Astrocyte of the spinal cord (primary cell): ENCODE measurements at regions not wholly inside any gene's neighbourhood (a gene's known extent, or its start where the extent isn't known, plus 50 kb on each side); places are given as distances from the start of the nearest gene placed in this dataset.
"Not testable (repeated sequence)": the region's sequence is repeated elsewhere in the genome, so short reads cannot be mapped to it uniquely, and the experiment has no call there.

ENCODE experiments used
- DNase-seq: peaks from one replicate; pipeline ENCODE4 v3.0.0; 2011; ENCODE audit warnings: low read depth, low spot score
- H3K4me3 ChIP-seq: 2 replicates; pipeline ENCODE4 v1.5.1; 2011; ENCODE audit warnings: low read depth, mild to moderate bottlenecking, low read length, moderate library complexity
- CTCF ChIP-seq: IDR thresholded peaks from 2 replicates; pipeline ENCODE4 v1.5.1; 2012; ENCODE audit warnings: low read depth, mild to moderate bottlenecking, low read length, inconsistent platforms
- in situ Hi-C: cut with HindIII; loops from 2 replicates; pipeline ENCODE4 v1.10.0; 2017; ENCODE audit warnings: low sequenced_read_pairs

- no peak overlapping the region for H3K4me3 ChIP-seq
- peak; percentile 15 for DNase-seq
- in situ Hi-C loops, result no loop called here
- peak; percentile 51 for TF ChIP-seq CTCF
Measured at GRCh38 chr4:116180157-116180601, 905.2 kb downstream of the TRAM1L1 start.

GRCh38 chr4:116151371-116151770 lies 934.0 kb downstream of the TRAM1L1 start:
- in situ Hi-C loops, DNase-seq, H3K4me3 ChIP-seq: not testable (repeated sequence)

DNA sequence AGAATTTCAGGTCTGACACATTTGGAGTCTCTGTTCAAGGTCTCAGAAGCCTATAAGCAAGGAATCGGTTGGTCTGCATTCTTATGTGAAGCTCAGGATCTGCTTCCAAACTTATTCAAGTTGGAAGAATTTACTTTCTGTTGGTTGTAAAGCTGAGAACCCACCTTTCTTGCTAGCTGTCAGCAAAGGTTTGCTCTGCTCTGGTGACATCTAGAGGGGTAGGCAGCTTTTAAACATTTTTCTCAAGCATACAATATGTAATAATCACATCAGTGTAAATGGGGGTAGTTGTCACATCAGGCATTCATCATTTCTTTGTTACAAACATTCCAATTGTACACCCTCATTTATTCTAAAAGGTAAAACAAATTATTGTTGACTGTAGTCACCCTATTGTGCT lies 935.2 kb downstream of the TRAM1L1 start:
- in situ Hi-C loops, result no loop called here
- H3K4me3 ChIP-seq, result no peak overlapping the region
- DNase-seq, result no peak
- no peak for TF ChIP-seq CTCF

DNA sequence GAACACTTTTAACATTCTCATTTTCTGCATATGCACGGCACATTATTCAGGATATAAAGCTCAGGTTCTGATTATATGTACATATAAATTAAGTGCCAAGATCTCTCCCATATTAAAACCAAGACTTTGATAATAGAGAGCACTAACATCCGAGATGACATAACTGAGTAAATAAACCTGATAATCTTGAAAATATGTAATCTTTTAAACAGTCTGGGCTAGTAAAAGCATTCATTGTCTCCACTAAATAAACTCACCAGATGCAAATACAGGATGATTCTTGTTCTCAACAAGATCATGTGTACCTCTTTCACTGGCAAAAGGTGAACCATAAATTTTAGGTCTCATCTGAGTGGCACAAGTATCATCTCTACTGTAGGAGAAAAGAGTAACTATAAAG lies 942.2 kb downstream of the TRAM1L1 start:
- no peak overlapping the region for H3K4me3 ChIP-seq
- TF ChIP-seq CTCF, result no peak
- in situ Hi-C loops, result no loop called here
- no peak for DNase-seq

GRCh38 chr4:116132946-116133345 lies 952.4 kb downstream of the TRAM1L1 start:
- no peak for TF ChIP-seq CTCF
- no peak overlapping the region for H3K4me3 ChIP-seq
- DNase-seq, result no peak
- in situ Hi-C loops, result no loop called here

- no peak for DNase-seq
- H3K4me3 ChIP-seq, result no peak overlapping the region
- in situ Hi-C loops, result no loop called here
- no peak for TF ChIP-seq CTCF
Measured at GRCh38 chr4:116126794-116127193, 958.6 kb downstream of the TRAM1L1 start.

- DNase-seq, result peak; percentile 48
- TF ChIP-seq CTCF, result no peak
- no peak overlapping the region for H3K4me3 ChIP-seq
- in situ Hi-C loops, result no loop called here
Measured at GRCh38 chr4:116122124-116122523, 963.3 kb downstream of the TRAM1L1 start.
